Uterus (tissue), 3 donors: ENCODE measurements at regions not wholly inside any gene's neighbourhood (a gene's known extent, or its start where the extent isn't known, plus 50 kb on each side); places are given as distances from the start of the nearest gene placed in this dataset.

Experiments used
- DNase-seq, 2 donors: peaks; one replicate each; pipeline ENCODE4 v3.0.0-alpha.2; 2019 to 2020
- H3K27ac ChIP-seq, 2 donors: fragments of 200-600 bp; sonication (generic); 1 replicate in 1 of 2; 2 replicates in 1 of 2; pipeline ENCODE4 v1.5.1; 2016 to 2018
- H3K27me3 ChIP-seq, 2 donors: fragments of 200-600 bp; sonication (generic); one replicate each; pipeline ENCODE4 v1.5.1; 2018 to 2019; ENCODE audit warnings: control low read depth in 1 of 2
- H3K36me3 ChIP-seq, 2 donors: fragments of 200-600 bp; sonication (generic); one replicate each; pipeline ENCODE4 v1.5.1; 2019; ENCODE audit warnings: control low read depth in 1 of 2
- H3K4me1 ChIP-seq, 2 donors: fragments of 200-600 bp; sonication (generic); one replicate each; pipeline ENCODE4 v1.5.1; 2018 to 2019; ENCODE audit warnings: control low read depth in 1 of 2
- H3K4me3 ChIP-seq, 2 donors: fragments of 200-600 bp; sonication (generic); 1 replicate in 1 of 2; 2 replicates in 1 of 2; pipeline ENCODE4 v1.5.1; 2018 to 2019; ENCODE audit warnings: mild to moderate bottlenecking in 1 of 2
- H3K9me3 ChIP-seq, 2 donors: fragments of 200-600 bp; sonication (generic); one replicate each; pipeline ENCODE4 v1.5.1; 2019; ENCODE audit warnings: control low read depth in 1 of 2
- CTCF ChIP-seq, 4 experiments: fragments of 200-600 bp in 2 of 4; fragments of 450-650 bp in 2 of 4; sonication (generic) in 2 of 4; IDR thresholded peaks; one replicate each; pipeline ENCODE4 v1.5.1; 2016 to 2019; ENCODE audit warnings: antibody characterized with exemption in 4 of 4, mild to moderate bottlenecking in 2 of 4, moderate library complexity in 1 of 4
- POLR2A ChIP-seq, 2 donors: fragments of 450-650 bp; IDR thresholded peaks; one replicate each; pipeline ENCODE4 v1.6.1; 2016; ENCODE audit warnings: antibody characterized with exemption in 2 of 2, mild to moderate bottlenecking in 1 of 2, moderate library complexity in 1 of 2
- intact Hi-C: fragments of 100-400 bp; cut with DNase I; formaldehyde crosslinking; loops from one replicate; pipeline ENCODE4 v1.15.1; 2023; ENCODE audit warnings: low total_unique reads
- donor health status: DM: yes; HTN: yes; CAD: no.

- H3K27ac ChIP-seq: no peak overlapping the region
- no peaks in the 10 kb centered on the region for H3K4me1 ChIP-seq
- no peaks in the 10 kb centered on the region for H3K36me3 ChIP-seq
- no peaks in the 10 kb centered on the region for H3K9me3 ChIP-seq
- TF ChIP-seq CTCF (IDR thresholded peaks at IDR 0.05) (no peak), POLR2A (IDR thresholded peaks at IDR 0.05) (no peak)
- H3K27me3 ChIP-seq: no peaks in the 10 kb centered on the region
- H3K4me3 ChIP-seq: no peak overlapping the region
- no peak for DNase-seq
- intact Hi-C loops: no loop called here
These were observed 513.5 kb downstream of the LMO4 start for GRCh38 chr1:87842156-87842555.

GRCh38 chr1:87844251-87844650 is 515.6 kb downstream of the LMO4 start:
- no peak overlapping the region for H3K27ac ChIP-seq
- intact Hi-C loops: no loop called here
- H3K9me3 ChIP-seq: no peaks in the 10 kb centered on the region
- no peaks in the 10 kb centered on the region for H3K36me3 ChIP-seq
- no peak for TF ChIP-seq POLR2A (IDR thresholded peaks at IDR 0.05)
- TF ChIP-seq CTCF (IDR thresholded peaks at IDR 0.05): no peak
- no peaks in the 10 kb centered on the region for H3K27me3 ChIP-seq
- no peak for DNase-seq
- H3K4me1 ChIP-seq: no peaks in the 10 kb centered on the region
- no peak overlapping the region for H3K4me3 ChIP-seq

- Histone ChIP-seq H3K36me3 (no peaks in the 10 kb centered on the region), H3K4me1 (no peaks in the 10 kb centered on the region), H3K27ac (no peak overlapping the region), H3K9me3 (no peaks in the 10 kb centered on the region), H3K27me3 (no peaks in the 10 kb centered on the region), H3K4me3 (no peak overlapping the region)
- TF ChIP-seq POLR2A (IDR thresholded peaks at IDR 0.05): no peak
- TF ChIP-seq CTCF (IDR thresholded peaks at IDR 0.05): no peak
- intact Hi-C loops: no loop called here
- DNase-seq: no peak
These were observed 522.8 kb downstream of the LMO4 start for GRCh38 chr1:87851490-87851889.

- intact Hi-C loops: no loop called here
- Histone ChIP-seq H3K4me3 (no peak overlapping the region), H3K36me3 (no peaks in the 10 kb centered on the region), H3K27me3 (no peaks in the 10 kb centered on the region), H3K4me1 (no peaks in the 10 kb centered on the region), H3K9me3 (no peaks in the 10 kb centered on the region), H3K27ac (no peak overlapping the region)
- DNase-seq: no peak
- TF ChIP-seq POLR2A (IDR thresholded peaks at IDR 0.05): no peak
- TF ChIP-seq CTCF (IDR thresholded peaks at IDR 0.05): no peak
These were observed 523.9 kb downstream of the LMO4 start for GRCh38 chr1:87852410-87853161.

GRCh38 chr1:87853576-87854351 is 525.1 kb downstream of the LMO4 start:
- Histone ChIP-seq H3K27me3 (no peaks in the 10 kb centered on the region), H3K4me3 (no peak overlapping the region), H3K27ac (no peak overlapping the region), H3K36me3 (no peaks in the 10 kb centered on the region), H3K4me1 (no peaks in the 10 kb centered on the region), H3K9me3 (no peaks in the 10 kb centered on the region)
- TF ChIP-seq POLR2A (IDR thresholded peaks at IDR 0.05) (no peak), CTCF (IDR thresholded peaks at IDR 0.05) (no peak)
- intact Hi-C loops: no loop called here
- DNase-seq: no peak
